PFSK-1 (cell line): ENCODE measurements at regions not wholly inside any gene's neighbourhood (a gene's known extent, or its start where the extent isn't known, plus 50 kb on each side); places are given as distances from the start of the nearest gene placed in this dataset.

Experiments
- FOXP2 ChIP-seq: optimal IDR thresholded peaks from 2 replicates; pipeline ENCODE3; 2011; ENCODE audit warnings: borderline replicate concordance, control low read depth, inconsistent platforms; ENCODE audit not compliant: insufficient read depth; ENCODE audit errors: extremely low read length, extremely low read depth
- POLR2AphosphoS5 ChIP-seq: IDR thresholded peaks from 2 replicates; pipeline ENCODE4 v1.6.1; 2012; ENCODE audit warnings: low read depth, mild to moderate bottlenecking, control low read depth, low read length, moderate library complexity
- REST ChIP-seq, 2 experiments: IDR thresholded peaks; 2 replicates each; pipeline versions ENCODE4 v1.6.1 to v1.8.0; 2011 to 2012; ENCODE audit warnings: low read depth in 2 of 2, low read length in 2 of 2, control low read depth in 1 of 2, inconsistent platforms in 1 of 2, mild to moderate bottlenecking in 1 of 2, moderate library complexity in 1 of 2; ENCODE audit not compliant: insufficient read depth in 1 of 2
- SIN3A ChIP-seq: IDR thresholded peaks from 2 replicates; pipeline ENCODE4 v1.6.1; 2012; ENCODE audit warnings: mild to moderate bottlenecking, low read length, moderate library complexity, borderline replicate concordance; ENCODE audit not compliant: insufficient read depth
- TAF1 ChIP-seq: IDR thresholded peaks from 2 replicates; pipeline ENCODE4 v1.6.1; 2012; ENCODE audit warnings: low read length, control low read depth, borderline replicate concordance; ENCODE audit not compliant: insufficient read depth

- TF ChIP-seq SIN3A (no peak), TAF1 (no peak), FOXP2 (no peak)
Observed at GRCh38 chr2:193222454-193222853, 1027.7 kb upstream of the TMEFF2 start.

- no peak for TF ChIP-seq FOXP2
- no peak for TF ChIP-seq TAF1
- no peak for TF ChIP-seq SIN3A
- TF ChIP-seq POLR2AphosphoS5, result no peak
- no peak for TF ChIP-seq REST (IDR thresholded peaks at IDR 0.05; ENCODE audit: insufficient read depth in 1 of 2, low read depth in 2 of 2, low read length in 2 of 2)
Observed at GRCh38 chr2:193219413-193219812, 1024.7 kb upstream of the TMEFF2 start.

- TF ChIP-seq FOXP2 (no peak), SIN3A (no peak), POLR2AphosphoS5 (no peak), REST (IDR thresholded peaks at IDR 0.05; ENCODE audit: insufficient read depth in 1 of 2, low read depth in 2 of 2, low read length in 2 of 2) (no peak), TAF1 (no peak)
Observed at GRCh38 chr2:193201583-193201982, 1006.9 kb upstream of the TMEFF2 start.

- TF ChIP-seq SIN3A (no peak), POLR2AphosphoS5 (no peak), FOXP2 (no peak), TAF1 (no peak), REST (IDR thresholded peaks at IDR 0.05; ENCODE audit: insufficient read depth in 1 of 2, low read depth in 2 of 2, low read length in 2 of 2) (no peak)
Observed at GRCh38 chr2:193199322-193199721, 1004.6 kb upstream of the TMEFF2 start.

- TF ChIP-seq POLR2AphosphoS5 (no peak), SIN3A (no peak), REST (IDR thresholded peaks at IDR 0.05; ENCODE audit: insufficient read depth in 1 of 2, low read depth in 2 of 2, low read length in 2 of 2) (no peak), TAF1 (no peak), FOXP2 (no peak)
Observed at GRCh38 chr2:193187816-193188215, 993.1 kb upstream of the TMEFF2 start.
